ENCODE measurements at regions not wholly inside any gene's neighbourhood (a gene's known extent, or its start where the extent isn't known, plus 50 kb on each side); places are given as distances from the start of the nearest gene placed in this dataset.

- TF ChIP-seq POLR2A (IDR thresholded peaks at IDR 0.05; ENCODE audit: low read depth, low read length) (no peak), MYC (IDR thresholded peaks at IDR 0.05; ENCODE audit: low read depth, low read length) (no peak)
- TF ChIP-seq, protein P1, sequence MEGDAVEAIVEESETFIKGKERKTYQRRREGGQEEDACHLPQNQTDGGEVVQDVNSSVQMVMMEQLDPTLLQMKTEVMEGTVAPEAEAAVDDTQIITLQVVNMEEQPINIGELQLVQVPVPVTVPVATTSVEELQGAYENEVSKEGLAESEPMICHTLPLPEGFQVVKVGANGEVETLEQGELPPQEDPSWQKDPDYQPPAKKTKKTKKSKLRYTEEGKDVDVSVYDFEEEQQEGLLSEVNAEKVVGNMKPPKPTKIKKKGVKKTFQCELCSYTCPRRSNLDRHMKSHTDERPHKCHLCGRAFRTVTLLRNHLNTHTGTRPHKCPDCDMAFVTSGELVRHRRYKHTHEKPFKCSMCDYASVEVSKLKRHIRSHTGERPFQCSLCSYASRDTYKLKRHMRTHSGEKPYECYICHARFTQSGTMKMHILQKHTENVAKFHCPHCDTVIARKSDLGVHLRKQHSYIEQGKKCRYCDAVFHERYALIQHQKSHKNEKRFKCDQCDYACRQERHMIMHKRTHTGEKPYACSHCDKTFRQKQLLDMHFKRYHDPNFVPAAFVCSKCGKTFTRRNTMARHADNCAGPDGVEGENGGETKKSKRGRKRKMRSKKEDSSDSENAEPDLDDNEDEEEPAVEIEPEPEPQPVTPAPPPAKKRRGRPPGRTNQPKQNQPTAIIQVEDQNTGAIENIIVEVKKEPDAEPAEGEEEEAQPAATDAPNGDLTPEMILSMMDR (IDR thresholded peaks at IDR 0.05; ENCODE audit: extremely low read depth in 1 of 2, insufficient read depth in 1 of 2, low read depth in 1 of 2, low read length in 2 of 2): no peak
Observed at GRCh38 chr6:19039287-19039686, 652.1 kb downstream of the RNF144B start.

All from endothelial cell of umbilical vein (primary cell).